GM12891 (cell line): ENCODE measurements at regions not wholly inside any gene's neighbourhood (a gene's known extent, or its start where the extent isn't known, plus 50 kb on each side); places are given as distances from the start of the nearest gene placed in this dataset.

ENCODE experiments used
- DNase-seq: peaks from one replicate; pipeline ENCODE4 v3.0.0; 2011; ENCODE audit warnings: low spot score; ENCODE audit not compliant: insufficient read length
- FAIRE-seq: peaks from 2 replicates; lab custom pipeline; 2011; peaks lifted over from hg19 to GRCh38; lab: Jason Lieb, UNC
- PAX5 ChIP-seq: IDR thresholded peaks from 2 replicates; pipeline ENCODE4 v1.6.1; 2011; ENCODE audit warnings: low read length, moderate library complexity, mild to moderate bottlenecking; ENCODE audit not compliant: insufficient read depth, severe bottlenecking
- POLR2A ChIP-seq: IDR thresholded peaks from 2 replicates; pipeline ENCODE4 v1.6.1; 2011; ENCODE audit warnings: low read depth, low read length, control low read depth
- POLR2AphosphoS5 ChIP-seq: IDR thresholded peaks from 2 replicates; pipeline ENCODE4 v1.6.1; 2011; ENCODE audit warnings: low read depth, low read length, control low read depth
- POU2F2 ChIP-seq: IDR thresholded peaks from 2 replicates; pipeline ENCODE4 v1.6.1; 2011; ENCODE audit warnings: low read depth, mild to moderate bottlenecking, control low read depth, low read length, moderate library complexity
- SPI1 ChIP-seq: IDR thresholded peaks from 2 replicates; pipeline ENCODE4 v1.6.1; 2011; ENCODE audit warnings: low read depth, low read length, control low read depth
- TAF1 ChIP-seq: IDR thresholded peaks from 2 replicates; pipeline ENCODE4 v1.6.1; 2011; ENCODE audit warnings: low read depth, low read length, control low read depth

DNA sequence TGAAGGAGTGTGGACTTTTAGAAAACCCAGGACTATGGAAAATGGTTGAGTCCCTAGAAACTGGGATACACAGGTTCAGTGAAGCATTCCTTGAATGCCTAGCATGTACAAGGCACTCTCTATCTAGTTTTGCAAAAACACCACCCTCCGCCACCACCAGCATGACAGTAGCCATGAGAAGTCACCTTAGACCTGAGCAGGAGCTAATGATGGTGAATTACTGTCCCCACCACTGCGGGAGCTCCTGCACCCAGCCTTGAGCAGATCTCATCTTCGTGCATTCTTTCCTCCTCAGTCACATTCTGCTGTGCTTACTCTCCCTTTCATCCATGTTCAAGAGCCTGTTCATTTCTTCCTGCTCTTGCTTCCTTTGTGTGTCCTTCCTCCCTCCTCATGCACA, 86.2 kb upstream of the ZNF516 start:
- TF ChIP-seq TAF1 = no peak
- no peak for TF ChIP-seq SPI1
- TF ChIP-seq POU2F2 = no peak
- FAIRE-seq (no peak), DNase-seq (no peak)

DNA sequence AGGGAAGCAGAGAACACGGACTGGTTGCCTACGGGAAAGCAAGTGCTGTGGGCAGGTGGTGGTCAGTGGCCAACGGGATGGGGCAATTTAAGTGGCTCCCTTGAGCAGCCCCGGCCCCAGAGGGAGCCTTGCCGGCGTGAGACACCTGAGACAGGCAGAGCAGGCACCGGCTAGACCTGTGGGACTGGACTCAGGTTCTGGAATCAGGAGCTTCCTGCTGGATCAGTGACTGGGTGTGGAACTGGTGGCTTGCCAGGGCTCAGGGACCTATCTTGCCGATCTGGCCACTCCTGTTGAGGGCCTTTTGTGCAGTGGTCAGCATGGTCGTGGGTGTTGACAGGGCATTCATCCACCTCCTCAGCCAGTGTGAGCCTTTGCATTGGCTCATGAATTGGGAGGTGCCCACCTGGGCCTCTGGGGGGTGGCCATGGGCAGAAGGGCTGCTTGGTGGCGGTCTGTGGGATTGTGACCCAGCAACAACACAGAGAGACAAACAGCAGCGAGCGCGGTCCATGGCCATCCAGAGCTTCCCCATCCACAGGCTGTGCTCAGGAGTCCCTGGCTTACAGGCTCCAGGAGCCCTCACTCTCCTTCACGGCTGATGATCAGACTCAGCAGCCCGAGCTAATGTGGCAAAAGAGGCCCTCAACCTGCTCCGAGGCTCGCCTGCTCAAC, 85.4 kb upstream of the ZNF516 start:
- DNase-seq = no peak
- FAIRE-seq = no peak
- no peak for TF ChIP-seq POU2F2
- no peak for TF ChIP-seq TAF1
- no peak for TF ChIP-seq PAX5
- TF ChIP-seq POLR2AphosphoS5 = no peak
- no peak for TF ChIP-seq POLR2A
- no peak for TF ChIP-seq SPI1

GRCh38 chr18:76579301-76579695, 84.3 kb upstream of the ZNF516 start:
- TF ChIP-seq PAX5 = no peak
- TF ChIP-seq SPI1 = no peak
- TF ChIP-seq TAF1 = no peak
- no peak for TF ChIP-seq POU2F2
- no peak for TF ChIP-seq POLR2AphosphoS5
- no peak for TF ChIP-seq POLR2A
- FAIRE-seq = no peak
- DNase-seq = no peak

- no peak for FAIRE-seq
- no peak for TF ChIP-seq SPI1
- TF ChIP-seq TAF1 = no peak
- no peak for TF ChIP-seq POLR2AphosphoS5
- TF ChIP-seq PAX5 = no peak
- TF ChIP-seq POLR2A = no peak
- no peak for TF ChIP-seq POU2F2
Measured at GRCh38 chr18:76578571-76579300, 83.7 kb upstream of the ZNF516 start.

DNA sequence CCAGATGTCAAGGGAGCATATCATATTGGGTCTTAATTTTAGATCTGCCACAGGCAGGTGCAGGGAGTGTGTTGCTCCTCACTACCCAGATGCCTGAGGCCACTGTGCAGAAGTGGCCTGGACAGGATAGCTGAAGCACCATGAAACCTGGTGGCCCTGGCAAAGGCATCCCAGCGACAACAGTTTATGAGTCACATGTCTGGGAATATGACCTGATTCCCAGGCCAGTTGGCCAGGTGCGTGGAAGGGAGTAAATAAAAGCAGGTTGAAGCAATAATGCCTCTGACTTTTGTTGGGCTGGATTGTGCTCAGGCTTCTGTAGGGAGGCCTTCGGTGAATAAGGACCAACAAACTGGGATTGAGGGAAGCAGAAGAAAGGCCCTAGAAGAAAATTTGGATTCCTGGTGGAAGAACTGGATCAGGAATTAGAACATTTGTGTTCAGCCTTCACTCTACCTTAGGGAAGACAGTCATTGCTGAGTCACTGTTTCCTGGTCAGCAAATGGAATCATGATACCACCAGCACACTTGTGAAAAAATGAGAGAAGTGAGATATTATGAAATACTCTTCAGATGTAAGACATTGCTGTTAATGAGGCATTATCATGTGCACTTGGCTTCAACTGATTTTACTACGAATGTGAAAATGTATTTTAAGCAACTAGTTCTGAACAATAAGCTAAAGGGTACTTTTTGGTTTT, 78.4 kb upstream of the ZNF516 start:
- FAIRE-seq (no peak), DNase-seq (no peak)
- TF ChIP-seq PAX5 (no peak), POLR2AphosphoS5 (no peak), POU2F2 (no peak), TAF1 (no peak), SPI1 (no peak), POLR2A (no peak)

More at GRCh38 chr18:76578571-76579300, 83.7 kb upstream of the ZNF516 start:
- DNase-seq = peak; percentile 30

DNA sequence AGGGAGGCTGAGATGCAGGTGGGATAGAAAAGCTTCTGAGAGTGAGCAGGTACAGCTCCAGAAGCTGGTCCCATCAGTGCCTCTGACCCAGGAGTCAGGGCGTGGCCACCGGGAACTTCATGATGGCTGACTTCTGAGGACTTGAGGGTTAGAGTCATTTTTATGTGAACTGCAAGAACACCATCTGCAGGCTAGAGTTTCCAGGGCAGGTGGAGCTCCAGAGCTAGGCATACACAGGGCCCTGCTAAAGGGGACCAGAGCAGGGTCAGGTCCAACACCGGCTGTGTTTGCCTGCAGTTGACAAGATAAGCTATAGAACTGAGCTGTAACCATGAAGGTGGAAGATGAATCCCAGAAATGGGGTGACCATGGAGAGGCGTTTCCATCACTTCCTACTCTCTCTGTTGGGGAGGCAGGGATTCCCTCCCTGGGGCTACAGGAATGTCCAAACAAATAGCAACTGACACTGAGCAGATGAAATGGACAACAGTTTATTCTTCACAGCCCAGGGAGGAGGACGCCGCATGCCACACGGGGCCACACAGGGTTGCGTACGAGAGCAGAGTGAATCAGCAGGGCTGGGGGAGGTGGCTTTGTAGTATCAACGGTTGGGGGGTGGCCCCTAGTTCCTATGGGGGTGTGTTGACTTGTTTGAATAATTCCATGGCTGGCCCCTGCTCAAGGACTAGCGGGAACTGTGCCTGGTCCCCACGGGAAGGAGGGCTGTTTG, 77.6 kb upstream of the ZNF516 start:
- TF ChIP-seq POLR2A (no peak), POU2F2 (no peak), POLR2AphosphoS5 (no peak), SPI1 (no peak), PAX5 (no peak), TAF1 (no peak)
- FAIRE-seq (no peak), DNase-seq (no peak)

DNA sequence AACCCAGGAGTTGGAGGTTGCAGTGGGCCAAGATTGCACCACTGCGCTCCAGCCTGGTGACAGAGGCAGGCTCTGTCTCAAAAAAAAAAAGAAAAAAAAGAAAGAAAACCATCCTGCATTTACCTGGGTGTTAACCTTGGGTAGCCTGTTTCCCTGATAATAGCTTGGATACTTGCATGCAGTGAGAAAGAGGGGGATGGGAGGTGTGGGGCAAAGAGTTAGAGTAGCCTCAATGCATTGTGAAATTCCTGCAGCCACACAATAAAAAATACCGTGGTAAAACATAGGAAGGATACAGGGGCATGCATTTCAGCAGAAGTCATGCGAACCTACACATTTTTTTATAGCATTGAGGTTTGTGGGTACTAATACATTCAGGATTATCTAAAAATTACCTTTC, 76.6 kb upstream of the ZNF516 start:
- FAIRE-seq = no peak
- TF ChIP-seq POLR2A (no peak), SPI1 (no peak), POLR2AphosphoS5 (no peak), PAX5 (no peak), POU2F2 (no peak), TAF1 (no peak)
- DNase-seq = no peak

GRCh38 chr18:76570856-76571255, 75.8 kb upstream of the ZNF516 start:
- TF ChIP-seq POU2F2 (no peak), SPI1 (no peak), POLR2AphosphoS5 (no peak), TAF1 (no peak), POLR2A (no peak), PAX5 (no peak)
- DNase-seq (no peak), FAIRE-seq (no peak)

DNA sequence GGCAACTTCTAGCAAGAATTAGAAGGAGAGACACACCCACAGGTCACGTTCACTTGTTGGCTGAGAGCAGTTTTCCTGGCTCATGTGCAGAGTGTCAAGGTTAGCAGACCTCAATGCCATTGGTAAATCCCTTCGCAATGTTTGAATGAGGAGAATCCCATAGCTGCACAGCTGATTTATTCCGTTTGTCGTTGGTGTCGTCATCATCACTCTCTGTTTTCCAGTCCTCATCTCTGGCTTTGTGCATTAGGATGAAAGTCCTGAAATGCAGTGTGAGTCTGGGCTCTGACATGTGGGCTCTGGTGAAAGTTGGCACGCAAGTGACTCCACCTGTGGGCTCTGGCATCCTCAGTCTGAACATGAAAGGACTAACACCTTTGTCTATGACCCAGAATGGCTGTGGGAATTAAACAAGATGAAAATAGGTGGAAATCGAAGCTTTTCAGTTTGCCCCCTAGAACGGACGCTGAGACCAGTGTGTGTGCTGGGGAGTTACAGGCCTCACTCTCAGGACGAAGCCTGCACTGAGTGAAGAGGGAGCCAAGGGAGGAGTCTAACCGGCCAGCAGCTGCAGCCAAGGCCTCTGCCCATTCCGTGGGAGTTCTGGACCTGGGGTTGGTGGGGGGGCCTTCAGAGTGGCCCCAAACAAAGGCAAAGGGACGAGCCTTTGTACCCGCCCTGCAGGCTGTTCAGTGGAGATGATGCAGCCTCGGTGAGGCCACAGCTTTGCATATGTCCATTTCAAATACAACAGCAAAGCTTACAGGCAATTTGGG, 74.8 kb upstream of the ZNF516 start:
- DNase-seq (no peak), FAIRE-seq (no peak)
- TF ChIP-seq POLR2A (no peak), POLR2AphosphoS5 (no peak), SPI1 (no peak), PAX5 (no peak), TAF1 (no peak), POU2F2 (no peak)
